Frontal cortex (tissue), 3 donors: ENCODE measurements at regions not wholly inside any gene's neighbourhood (a gene's known extent, or its start where the extent isn't known, plus 50 kb on each side); places are given as distances from the start of the nearest gene placed in this dataset.

ENCODE experiments used
- DNase-seq, 2 donors: peaks; one replicate each; pipeline ENCODE4 v3.0.0; 2012; ENCODE audit warnings: low spot score in 2 of 2
- FAIRE-seq: peaks from 2 replicates; lab custom pipeline; 2012; peaks lifted over from hg19 to GRCh38; lab: Jason Lieb, UNC
- donor health status: control.
- donor health status: control.
- donor health status: control.

DNA sequence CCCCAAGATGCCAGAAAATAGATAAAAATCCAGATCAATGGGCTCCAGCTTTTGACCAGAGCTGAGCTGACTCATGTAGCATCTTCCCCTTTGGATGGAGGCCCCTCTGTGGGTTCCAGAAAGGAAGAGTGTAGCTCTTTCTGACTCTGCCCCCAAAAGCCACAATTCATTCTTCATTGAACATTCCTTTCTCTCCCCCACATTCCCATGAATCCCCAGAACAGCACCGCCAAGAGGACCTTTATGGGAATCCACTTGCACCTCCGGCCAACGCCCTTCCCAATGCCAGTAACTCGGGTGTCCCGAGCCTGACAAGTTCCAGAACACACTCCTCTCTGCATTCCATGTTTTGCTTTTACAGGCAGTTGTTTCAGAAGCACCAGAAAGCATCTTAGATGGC is 210.6 kb upstream of the DIO3 start:
- FAIRE-seq (no peak), DNase-seq (no peak)

DNA sequence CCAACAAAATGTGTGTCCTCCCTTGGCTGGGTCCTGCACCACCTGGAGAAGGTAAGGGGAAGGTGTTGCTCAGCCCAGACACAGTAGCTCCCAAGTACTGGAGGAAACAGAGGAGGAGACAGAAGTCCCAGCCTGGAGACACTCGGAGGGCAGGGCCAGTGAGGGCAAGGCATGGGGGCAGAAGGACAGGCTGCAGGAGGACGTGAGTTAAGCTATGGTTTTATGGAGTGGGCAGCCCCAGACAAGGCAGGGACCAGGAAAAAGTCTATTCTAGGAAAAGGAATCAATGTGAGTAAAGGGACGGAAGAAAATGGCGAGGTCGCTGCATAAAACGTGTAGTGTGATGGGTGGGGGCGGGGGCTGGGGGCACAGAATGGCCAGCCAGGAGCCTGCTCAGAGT is 210.1 kb upstream of the DIO3 start:
- FAIRE-seq (no peak), DNase-seq (no peak)

- DNase-seq (no peak), FAIRE-seq (no peak)
Observed at GRCh38 chr14:101351769-101352168, 209.5 kb upstream of the DIO3 start.

DNA sequence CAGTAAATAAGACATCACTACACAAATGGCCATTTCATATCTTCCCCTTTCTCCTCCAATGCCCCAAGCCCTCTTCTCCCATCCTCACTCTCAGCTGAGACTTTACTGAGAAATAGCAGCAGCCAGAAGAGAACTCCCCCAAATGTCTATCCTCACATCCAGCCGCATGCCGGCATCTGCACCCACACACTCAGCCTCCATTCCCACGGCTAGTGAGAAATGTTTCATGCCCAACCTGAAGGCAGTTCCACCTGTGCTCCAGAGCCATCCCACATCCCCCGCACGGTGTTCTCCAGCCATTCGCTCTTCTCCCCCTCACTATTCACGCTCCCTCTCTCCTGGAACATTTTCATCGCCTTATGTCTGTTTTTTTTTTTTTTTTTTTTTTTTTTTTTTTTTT is 208.7 kb upstream of the DIO3 start:
- DNase-seq (no peak), FAIRE-seq (no peak)

- FAIRE-seq (no peak), DNase-seq (no peak)
Observed at GRCh38 chr14:101353422-101353821, 207.9 kb upstream of the DIO3 start.

DNA sequence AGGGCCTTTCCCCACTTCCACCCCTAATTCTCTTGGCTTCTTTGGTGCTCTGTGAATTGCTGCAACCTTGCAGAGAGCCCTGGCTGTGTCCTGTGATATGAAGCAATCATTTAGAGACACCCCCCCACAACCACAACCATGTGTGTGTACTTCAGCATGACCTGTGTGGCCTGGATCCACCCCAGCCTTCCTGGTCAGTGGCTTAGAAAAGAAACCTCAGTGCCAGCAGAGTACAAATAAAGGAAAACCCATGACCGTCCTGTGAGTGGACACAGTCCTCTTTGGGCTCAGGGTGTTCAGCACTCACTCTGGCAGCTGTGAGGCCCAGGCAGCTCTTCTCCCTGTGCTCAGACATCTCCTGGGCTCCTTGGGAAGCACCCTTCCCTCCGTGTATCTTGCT is 206.6 kb upstream of the DIO3 start:
- FAIRE-seq: no peak
- no peak for DNase-seq

DNA sequence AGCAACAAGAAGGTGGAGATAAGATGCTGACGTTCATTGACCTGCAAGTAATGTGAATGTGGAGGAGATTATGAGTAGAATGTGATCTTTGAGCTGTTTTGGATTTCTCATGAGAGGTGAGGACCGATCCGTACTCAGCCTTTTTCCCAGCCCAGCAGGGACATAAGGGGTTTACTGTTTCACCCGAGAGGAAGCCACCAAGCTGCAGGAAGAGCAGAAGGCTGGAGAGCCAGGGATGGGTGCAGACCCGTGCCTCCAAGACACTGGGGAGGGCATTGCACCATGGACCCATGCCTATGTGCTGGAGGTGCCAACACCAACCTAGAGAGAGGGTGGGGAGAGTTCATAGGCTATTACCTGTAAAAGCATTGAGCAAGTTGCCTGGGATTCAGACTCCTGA is 206.0 kb upstream of the DIO3 start:
- FAIRE-seq (no peak), DNase-seq (no peak)

GRCh38 chr14:101357038-101357437 is 204.3 kb upstream of the DIO3 start:
- FAIRE-seq (no peak), DNase-seq (no peak)

- DNase-seq: no peak
- FAIRE-seq: no peak
Observed at GRCh38 chr14:101357559-101358319, 203.6 kb upstream of the DIO3 start.

GRCh38 chr14:101358320-101359125 is 202.8 kb upstream of the DIO3 start:
- DNase-seq (no peak), FAIRE-seq (no peak)

GRCh38 chr14:101359221-101360053 is 201.9 kb upstream of the DIO3 start:
- FAIRE-seq: no peak
- no peak for DNase-seq

- no peak for FAIRE-seq
- DNase-seq: no peak
Observed at GRCh38 chr14:101360054-101360911, 201.0 kb upstream of the DIO3 start.

- DNase-seq: no peak
- FAIRE-seq: no peak
Observed at GRCh38 chr14:101361044-101361443, 200.3 kb upstream of the DIO3 start.

DNA sequence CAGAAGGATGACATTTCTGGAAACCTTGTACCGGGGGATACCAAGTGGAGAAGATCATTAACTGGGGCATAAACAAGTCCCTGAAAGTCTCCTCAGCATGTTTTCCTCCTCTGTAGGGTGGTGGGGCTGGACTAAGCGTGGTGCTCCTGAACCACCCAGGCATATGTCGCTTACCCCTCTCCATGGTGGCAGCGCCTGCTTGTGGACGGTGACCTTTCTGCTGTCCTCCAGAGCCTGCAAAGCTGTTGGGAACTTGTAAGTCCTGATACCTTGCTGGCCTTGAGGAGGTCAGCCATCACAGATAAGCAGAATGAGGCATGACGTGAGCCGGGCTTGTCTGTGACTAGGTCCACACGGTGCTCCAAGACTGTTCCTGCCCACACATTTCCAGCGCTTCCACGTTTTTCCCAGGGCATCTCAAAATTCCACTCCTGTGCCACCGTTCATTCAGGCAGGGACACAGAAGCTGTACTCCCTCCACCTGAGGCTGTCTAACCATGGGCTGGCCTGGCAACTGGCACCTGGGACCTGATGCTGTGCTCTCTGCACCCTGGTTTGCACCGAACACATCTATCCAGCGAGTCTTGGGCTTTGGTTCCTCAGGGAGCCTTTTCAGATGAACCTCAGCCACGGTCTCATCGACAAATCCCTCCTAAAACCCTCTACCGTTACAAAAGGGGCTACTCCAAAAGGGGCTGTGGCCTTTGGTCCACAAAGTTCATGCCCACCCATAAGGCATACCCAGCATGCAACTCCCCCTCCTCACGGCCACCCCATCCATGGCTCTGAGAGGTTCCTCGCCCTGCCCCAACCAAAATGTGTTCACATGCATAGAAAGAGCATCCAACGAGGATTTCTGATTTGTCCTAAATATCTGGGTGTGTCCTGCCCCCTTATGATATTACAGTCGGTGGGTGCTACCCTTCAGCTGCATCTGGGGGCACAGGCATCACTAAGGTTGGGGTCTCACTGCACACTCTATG is 199.6 kb upstream of the DIO3 start:
- DNase-seq: no peak
- no peak for FAIRE-seq

DNA sequence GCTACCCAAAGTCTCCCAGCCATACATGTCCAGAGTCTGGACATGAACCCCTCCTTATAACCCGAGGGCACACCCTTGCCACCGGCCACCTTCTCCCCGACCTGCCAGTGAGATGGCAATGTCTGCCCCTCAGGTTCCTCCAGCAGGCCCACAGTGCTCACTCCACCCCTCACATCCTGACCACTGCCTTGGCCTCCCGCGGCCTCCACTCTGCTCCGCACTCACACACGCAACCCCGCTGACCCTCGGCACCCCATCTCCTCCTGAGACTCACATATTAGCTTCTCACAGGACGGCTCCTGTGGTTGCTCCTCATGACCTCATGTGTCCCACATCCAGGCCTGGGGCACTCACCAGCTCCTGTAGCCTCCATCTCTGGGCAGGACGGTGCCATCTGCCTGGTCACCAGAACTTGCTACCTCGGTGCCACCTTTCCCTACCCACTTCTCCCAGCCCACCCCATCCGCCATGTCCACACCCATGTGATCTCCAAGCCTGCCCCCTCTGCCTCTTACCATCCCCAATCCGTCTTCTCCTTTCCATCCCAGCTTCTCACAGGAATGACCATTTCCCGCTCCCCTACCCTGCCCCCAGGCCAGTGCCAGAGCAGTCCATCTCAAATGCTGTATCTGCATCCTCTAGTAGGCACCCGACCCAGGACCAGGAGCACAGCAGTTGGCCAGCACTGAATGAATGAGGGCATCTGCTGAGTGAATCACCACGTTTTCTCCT is 198.6 kb upstream of the DIO3 start:
- FAIRE-seq: no peak

DNA sequence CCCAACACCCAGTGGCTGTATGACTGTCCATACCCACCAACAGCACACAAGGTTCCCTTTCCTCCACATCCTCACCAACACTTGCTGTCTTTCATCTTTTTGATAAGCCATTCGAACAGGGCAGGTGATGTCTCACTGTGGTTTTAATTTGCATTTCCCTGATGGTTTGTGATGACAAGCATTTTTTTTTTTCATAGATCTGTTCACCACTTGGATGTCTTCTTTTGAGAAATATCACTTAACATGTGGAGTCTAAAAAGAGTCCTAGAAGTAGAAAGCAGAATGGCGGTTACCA is 198.1 kb upstream of the DIO3 start:
- no peak for DNase-seq
- FAIRE-seq: no peak

More for the DNA sequence above, 198.6 kb upstream of the DIO3 start:
- DNase-seq: no peak

DNA sequence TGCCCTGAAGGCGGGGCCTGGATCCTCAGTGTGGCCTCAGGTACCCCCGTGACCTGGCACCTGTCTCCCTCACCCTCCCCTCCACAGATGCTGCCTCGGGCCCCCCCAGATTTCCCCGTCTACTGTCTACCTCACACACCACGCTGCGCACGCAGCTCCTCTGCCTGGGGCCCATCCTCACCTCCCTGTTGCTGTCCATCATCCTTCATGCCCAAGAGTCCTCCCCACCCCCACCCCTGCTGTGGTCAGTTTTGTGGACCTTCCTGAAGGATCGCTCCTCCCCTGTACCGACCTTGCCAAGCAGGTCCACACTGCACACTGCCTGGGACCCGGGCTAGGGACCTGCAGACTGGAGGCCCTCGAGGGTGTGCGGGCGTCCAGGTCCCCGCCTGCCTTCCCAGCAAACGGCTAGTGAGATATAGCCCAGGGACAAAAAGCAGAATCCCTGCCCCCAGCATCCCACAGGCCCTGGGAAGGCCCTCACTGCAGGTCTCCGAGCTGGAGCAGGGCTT is 197.4 kb upstream of the DIO3 start:
- DNase-seq: no peak
- no peak for FAIRE-seq
